Sigmoid colon (tissue), 6 donors: ENCODE measurements at regions not wholly inside any gene's neighbourhood (a gene's known extent, or its start where the extent isn't known, plus 50 kb on each side); places are given as distances from the start of the nearest gene placed in this dataset.

ENCODE experiments used
- DNase-seq: peaks from one replicate; pipeline ENCODE4 v3.0.0-alpha.2; 2019
- H3K27ac ChIP-seq, 4 donors: fragments of 200-600 bp; sonication (generic); one replicate each; pipeline ENCODE4 v1.5.1; 2016 to 2019; ENCODE audit warnings: mild to moderate bottlenecking in 1 of 4
- H3K27me3 ChIP-seq, 3 donors: fragments of 200-600 bp; sonication (generic); one replicate each; pipeline ENCODE4 v1.5.1; 2019; ENCODE audit warnings: mild to moderate bottlenecking in 1 of 3
- H3K36me3 ChIP-seq, 4 donors: fragments of 200-600 bp; sonication (generic); one replicate each; pipeline ENCODE4 v1.5.1; 2016 to 2019
- H3K4me1 ChIP-seq, 4 donors: fragments of 200-600 bp; sonication (generic); one replicate each; pipeline ENCODE4 v1.5.1; 2017 to 2019
- H3K4me3 ChIP-seq, 4 donors: fragments of 200-600 bp; sonication (generic); one replicate each; pipeline ENCODE4 v1.5.1; 2017 to 2019; ENCODE audit warnings: mild to moderate bottlenecking in 2 of 4, moderate library complexity in 1 of 4
- H3K9me3 ChIP-seq, 4 donors: fragments of 200-600 bp in 3 of 4; sonication (generic) in 3 of 4; one replicate each; pipeline versions ENCODE4 v1.5.1 to v1.6.1; 2013 to 2019
- CTCF ChIP-seq, 4 experiments: fragments of 450-650 bp in 3 of 4; fragments of 200-600 bp in 1 of 4; IDR thresholded peaks; one replicate each; pipeline ENCODE4 v1.5.1; 2016 to 2019; ENCODE audit warnings: antibody characterized with exemption in 4 of 4, mild to moderate bottlenecking in 3 of 4, moderate library complexity in 2 of 4
- EP300 ChIP-seq, 4 donors: sonication (generic); formaldehyde crosslinking; IDR thresholded peaks; one replicate each; pipeline ENCODE4 v1.6.1; 2017; ENCODE audit warnings: antibody characterized with exemption in 4 of 4
- POLR2A ChIP-seq, 2 donors: fragments of 450-650 bp; IDR thresholded peaks; one replicate each; pipeline ENCODE4 v1.6.1; 2016; ENCODE audit warnings: antibody characterized with exemption in 2 of 2, mild to moderate bottlenecking in 2 of 2, moderate library complexity in 2 of 2
- POLR2AphosphoS5 ChIP-seq, 4 donors: sonication (generic); formaldehyde crosslinking; IDR thresholded peaks; one replicate each; pipeline ENCODE4 v1.6.1; 2017; ENCODE audit warnings: antibody characterized with exemption in 4 of 4
- WGBS, 2 donors: extraction: QIAGEN DNeasy Blood & Tissue Kit; methylation state at CpG; one replicate each; pipeline ENCODE4 v1.1.7; 2013; 5-methylcytosine and 5-hydroxymethylcytosine counted together
- intact Hi-C: fragments of 100-400 bp; cut with DNase I; formaldehyde crosslinking; loops from one replicate; pipeline ENCODE4 v1.15.1; 2023
- donor health status: healthy with polysubstance abuse.
- donor health status: healthy.

GRCh38 chr6:130749402-130749801 is 77.8 kb upstream of the SMLR1 start:
- TF ChIP-seq EP300 (IDR thresholded peaks at IDR 0.05) (no peak), POLR2AphosphoS5 (IDR thresholded peaks at IDR 0.05) (no peak), POLR2A (IDR thresholded peaks at IDR 0.05) (no peak), CTCF (IDR thresholded peaks at IDR 0.05) (no peak)
- H3K4me1 ChIP-seq = no peaks in the 10 kb centered on the region
- H3K36me3 ChIP-seq = no peaks in the 10 kb centered on the region
- no peak overlapping the region for H3K4me3 ChIP-seq
- no peaks in the 10 kb centered on the region for H3K27me3 ChIP-seq
- 90 to 96% methylated on average over 3 of the region's 3 CpGs for WGBS, 2 donors
- DNase-seq = no peak
- H3K9me3 ChIP-seq = peaks cover 0 to 1% (median 0%) of the 10 kb centered on the region in 4 donors
- intact Hi-C loops = no loop called here
- H3K27ac ChIP-seq = no peak overlapping the region

- Histone ChIP-seq H3K4me3 (no peak overlapping the region), H3K4me1 (no peaks in the 10 kb centered on the region), H3K9me3 (peaks cover 0 to 1% (median 0%) of the 10 kb centered on the region in 4 donors), H3K36me3 (no peaks in the 10 kb centered on the region), H3K27ac (no peak overlapping the region), H3K27me3 (no peaks in the 10 kb centered on the region)
- 83 to 96% methylated on average over 3 of the region's 3 CpGs for WGBS, 2 donors
- DNase-seq = no peak
- intact Hi-C loops = no loop called here
- TF ChIP-seq EP300 (IDR thresholded peaks at IDR 0.05) (no peak), POLR2AphosphoS5 (IDR thresholded peaks at IDR 0.05) (no peak), CTCF (IDR thresholded peaks at IDR 0.05) (no peak)
Observed at GRCh38 chr6:130752267-130752666, 74.9 kb upstream of the SMLR1 start.

GRCh38 chr6:130754786-130755367 is 72.3 kb upstream of the SMLR1 start:
- DNase-seq = no peak
- WGBS, 2 donors = 92 to 95% methylated on average over 3 of the region's 3 CpGs

GRCh38 chr6:130755368-130756034 is 71.7 kb upstream of the SMLR1 start:
- H3K4me3 ChIP-seq = no peak overlapping the region
- intact Hi-C loops = no loop called here
- no peak overlapping the region for H3K27ac ChIP-seq
- no peak for DNase-seq
- WGBS, 2 donors = 63 to 70% methylated on average over 5 of the region's 5 CpGs
- no peaks in the 10 kb centered on the region for H3K4me1 ChIP-seq
- H3K9me3 ChIP-seq = peaks cover 0 to 1% (median 0%) of the 10 kb centered on the region in 4 donors
- no peak for TF ChIP-seq EP300 (IDR thresholded peaks at IDR 0.05)
- H3K27me3 ChIP-seq = no peaks in the 10 kb centered on the region
- no peaks in the 10 kb centered on the region for H3K36me3 ChIP-seq

More at GRCh38 chr6:130754786-130755367, 72.3 kb upstream of the SMLR1 start:
- H3K9me3 ChIP-seq = peaks cover 0 to 1% (median 0%) of the 10 kb centered on the region in 4 donors
- TF ChIP-seq CTCF (IDR thresholded peaks at IDR 0.05) (no peak), POLR2AphosphoS5 (IDR thresholded peaks at IDR 0.05) (no peak), POLR2A (IDR thresholded peaks at IDR 0.05) (no peak), EP300 (IDR thresholded peaks at IDR 0.05) (no peak)
- no peaks in the 10 kb centered on the region for H3K27me3 ChIP-seq
- H3K4me3 ChIP-seq = no peak overlapping the region
- H3K27ac ChIP-seq = no peak overlapping the region
- no peaks in the 10 kb centered on the region for H3K4me1 ChIP-seq
- H3K36me3 ChIP-seq = no peaks in the 10 kb centered on the region
- intact Hi-C loops = no loop called here

- Histone ChIP-seq H3K9me3 (no peaks in the 10 kb centered on the region), H3K27me3 (no peaks in the 10 kb centered on the region), H3K27ac (no peak overlapping the region), H3K36me3 (no peaks in the 10 kb centered on the region), H3K4me1 (no peaks in the 10 kb centered on the region), H3K4me3 (no peak overlapping the region)
- WGBS, 2 donors = 34 to 59% methylated on average over 1 of the region's 1 CpG
- DNase-seq = no peak
- no peak for TF ChIP-seq POLR2A (IDR thresholded peaks at IDR 0.05)
- TF ChIP-seq EP300 (IDR thresholded peaks at IDR 0.05) = no peak
- no peak for TF ChIP-seq POLR2AphosphoS5 (IDR thresholded peaks at IDR 0.05)
- no peak for TF ChIP-seq CTCF (IDR thresholded peaks at IDR 0.05)
- intact Hi-C loops = no loop called here
Observed at GRCh38 chr6:130756824-130757223, 70.4 kb upstream of the SMLR1 start.
